Activated CD8-positive, alpha-beta T cell treated with anti-CD3 and anti-CD28 coated beads for 36 hours (primary cell): ENCODE measurements at regions not wholly inside any gene's neighbourhood (a gene's known extent, or its start where the extent isn't known, plus 50 kb on each side); places are given as distances from the start of the nearest gene placed in this dataset.

Experiments used
- ATAC-seq: fragments of 200-7000 bp; cut with Tn5 transposase; one replicate; pipeline ENCODE4 v1.10.0; 2021; ENCODE audit warnings: mild to moderate bottlenecking, moderate library complexity
- CTCF ChIA-PET: fragments of 350-600 bp; sonication (Branson Sonifier 250); formaldehyde crosslinking; loops from one replicate; lab custom pipeline; 2021; ENCODE audit warnings: antibody characterized with exemption; lab: Charles Lee
- POLR2A ChIA-PET: fragments of 350-600 bp; sonication (Branson Sonifier 250); formaldehyde crosslinking; loops from one replicate; lab custom pipeline; 2021; ENCODE audit warnings: antibody characterized with exemption; lab: Charles Lee
- DNase-seq: peaks from one replicate; pipeline ENCODE4 v3.0.0-alpha.2; 2020
- H3K27ac Mint-ChIP-seq: one replicate; pipeline ENCODE4 v1.8.0; 2021; ENCODE audit warnings: mild to moderate bottlenecking, mixed read lengths
- H3K27me3 Mint-ChIP-seq: one replicate; pipeline ENCODE4 v1.8.0; 2021; ENCODE audit warnings: mixed read lengths
- H3K36me3 Mint-ChIP-seq: one replicate; pipeline ENCODE4 v1.8.0; 2021; ENCODE audit warnings: low read depth, mixed read lengths
- H3K4me1 Mint-ChIP-seq: one replicate; pipeline ENCODE4 v1.8.0; 2021; ENCODE audit warnings: low read depth, mixed read lengths
- H3K4me3 Mint-ChIP-seq: one replicate; pipeline ENCODE4 v1.8.0; 2021; ENCODE audit warnings: mild to moderate bottlenecking, moderate library complexity, mixed read lengths
- H3K9me3 Mint-ChIP-seq: one replicate; pipeline ENCODE4 v1.8.0; 2021; ENCODE audit warnings: mixed read lengths
- CTCF ChIP-seq: fragments of 200-600 bp; IDR thresholded peaks from one replicate; pipeline ENCODE4 v1.8.0; 2022; ENCODE audit warnings: antibody characterized with exemption, mild to moderate bottlenecking
- intact Hi-C: fragments of 100-400 bp; cut with micrococcal nuclease; formaldehyde crosslinking; loops from one replicate; pipeline ENCODE4 v1.10.0; 2022

GRCh38 chr1:68291688-68292384 is 59.5 kb upstream of the WLS start:
- no peaks in the 10 kb centered on the region for H3K4me1 Mint-ChIP-seq
- no peak overlapping the region for H3K27ac Mint-ChIP-seq
- ATAC-seq (no peak), DNase-seq (no peak)
- intact Hi-C loops: no loop called here
- no peaks in the 10 kb centered on the region for H3K27me3 Mint-ChIP-seq
- no peaks in the 10 kb centered on the region for H3K36me3 Mint-ChIP-seq
- TF ChIP-seq CTCF: no peak
- ChIA-PET POLR2A (no interaction called here), CTCF (no interaction called here)
- no peak overlapping the region for H3K4me3 Mint-ChIP-seq
- H3K9me3 Mint-ChIP-seq: no peaks in the 10 kb centered on the region

- Mint-ChIP-seq H3K4me1 (no peaks in the 10 kb centered on the region), H3K4me3 (no peak overlapping the region), H3K27me3 (no peaks in the 10 kb centered on the region), H3K36me3 (no peaks in the 10 kb centered on the region), H3K27ac (no peak overlapping the region), H3K9me3 (no peaks in the 10 kb centered on the region)
- ATAC-seq (no peak), DNase-seq (no peak)
- POLR2A ChIA-PET: no interaction called here
- intact Hi-C loops: no loop called here
- no peak for TF ChIP-seq CTCF
- CTCF ChIA-PET: no interaction called here
Observed at GRCh38 chr1:68287241-68287640, 54.9 kb upstream of the WLS start.

- ChIA-PET CTCF (no interaction called here), POLR2A (no interaction called here)
- H3K9me3 Mint-ChIP-seq: no peaks in the 10 kb centered on the region
- no peaks in the 10 kb centered on the region for H3K4me1 Mint-ChIP-seq
- H3K4me3 Mint-ChIP-seq: no peak overlapping the region
- intact Hi-C loops: no loop called here
- no peak for ATAC-seq
- H3K36me3 Mint-ChIP-seq: no peaks in the 10 kb centered on the region
- no peak for TF ChIP-seq CTCF
- H3K27ac Mint-ChIP-seq: no peak overlapping the region
- H3K27me3 Mint-ChIP-seq: no peaks in the 10 kb centered on the region
- DNase-seq: no peak
Observed at GRCh38 chr1:68285046-68285445, 52.7 kb upstream of the WLS start.

- no peak overlapping the region for H3K4me3 Mint-ChIP-seq
- ChIA-PET POLR2A (no interaction called here), CTCF (no interaction called here)
- H3K27ac Mint-ChIP-seq: no peak overlapping the region
- no peaks in the 10 kb centered on the region for H3K27me3 Mint-ChIP-seq
- ATAC-seq (no peak), DNase-seq (no peak)
- no peaks in the 10 kb centered on the region for H3K4me1 Mint-ChIP-seq
- H3K36me3 Mint-ChIP-seq: no peaks in the 10 kb centered on the region
- H3K9me3 Mint-ChIP-seq: no peaks in the 10 kb centered on the region
- intact Hi-C loops: no loop called here
- no peak for TF ChIP-seq CTCF
Observed at GRCh38 chr1:68281946-68282615, 49.8 kb upstream of the WLS start.
